HG02981 (cell line): ENCODE measurements at regions not wholly inside any gene's neighbourhood (a gene's known extent, or its start where the extent isn't known, plus 50 kb on each side); places are given as distances from the start of the nearest gene placed in this dataset.
"Not testable (repeated sequence)": the region's sequence is repeated elsewhere in the genome, so short reads cannot be mapped to it uniquely, and the experiment has no call there.

ENCODE experiments used
- ATAC-seq: cut with Tn5 transposase; IDR thresholded peaks from one replicate; pipeline ENCODE4 v1.9.1; 2021; ENCODE audit warnings: mild to moderate bottlenecking, moderate library complexity; ENCODE audit not compliant: unreplicated experiment

DNA sequence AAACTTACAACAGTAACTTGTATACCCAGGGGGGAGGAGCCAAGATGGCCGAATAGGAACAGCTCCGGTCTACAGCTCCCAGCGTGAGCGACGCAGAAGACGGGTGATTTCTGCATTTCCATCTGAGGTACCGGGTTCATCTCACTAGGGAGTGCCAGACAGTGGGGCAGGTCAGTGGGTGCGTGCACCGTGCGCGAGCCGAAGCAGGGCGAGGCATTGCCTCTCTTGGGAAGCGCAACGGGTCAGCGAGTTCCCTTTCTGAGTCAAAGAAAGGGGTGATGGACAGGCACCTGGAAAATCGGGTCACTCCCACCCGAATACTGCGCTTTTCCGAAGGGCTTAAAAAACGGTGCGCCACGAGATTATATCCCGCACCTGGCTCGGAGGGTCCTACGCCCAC is 278.8 kb downstream of the FAM47B start:
- ATAC-seq, result not testable (repeated sequence)

DNA sequence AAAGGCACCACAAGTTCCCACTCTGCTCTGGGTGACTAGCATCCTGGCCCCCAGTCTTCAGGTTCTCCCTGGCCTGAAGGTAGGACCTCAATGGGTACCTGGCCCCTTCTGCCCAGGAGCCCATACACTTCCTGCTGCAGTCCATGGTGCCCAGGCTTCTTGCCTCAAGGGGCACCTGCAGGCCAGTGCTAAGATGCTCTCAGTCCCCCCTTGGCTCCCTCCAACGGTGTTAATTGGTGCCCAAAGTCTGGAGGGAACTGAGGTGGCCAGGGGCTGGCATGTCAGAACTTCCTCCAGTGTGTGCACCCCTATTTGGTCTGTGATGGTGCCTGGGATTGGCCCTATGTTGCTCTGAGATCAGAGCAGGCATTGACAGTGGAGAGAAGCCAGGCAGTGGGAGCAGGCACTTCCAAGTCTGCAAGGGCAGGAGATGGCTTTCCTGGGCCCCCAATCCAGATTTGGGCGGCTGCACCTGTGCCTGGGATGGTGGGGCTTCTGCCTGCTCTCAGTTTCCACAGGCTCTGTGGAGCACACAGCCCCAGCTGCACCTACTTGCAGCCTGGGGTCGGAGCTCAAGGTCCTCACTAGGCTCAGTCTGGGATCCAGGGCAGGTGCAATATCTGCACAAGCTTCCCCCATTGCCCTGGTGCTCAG is 301.6 kb downstream of the FAM47B start:
- ATAC-seq, result no peak

DNA sequence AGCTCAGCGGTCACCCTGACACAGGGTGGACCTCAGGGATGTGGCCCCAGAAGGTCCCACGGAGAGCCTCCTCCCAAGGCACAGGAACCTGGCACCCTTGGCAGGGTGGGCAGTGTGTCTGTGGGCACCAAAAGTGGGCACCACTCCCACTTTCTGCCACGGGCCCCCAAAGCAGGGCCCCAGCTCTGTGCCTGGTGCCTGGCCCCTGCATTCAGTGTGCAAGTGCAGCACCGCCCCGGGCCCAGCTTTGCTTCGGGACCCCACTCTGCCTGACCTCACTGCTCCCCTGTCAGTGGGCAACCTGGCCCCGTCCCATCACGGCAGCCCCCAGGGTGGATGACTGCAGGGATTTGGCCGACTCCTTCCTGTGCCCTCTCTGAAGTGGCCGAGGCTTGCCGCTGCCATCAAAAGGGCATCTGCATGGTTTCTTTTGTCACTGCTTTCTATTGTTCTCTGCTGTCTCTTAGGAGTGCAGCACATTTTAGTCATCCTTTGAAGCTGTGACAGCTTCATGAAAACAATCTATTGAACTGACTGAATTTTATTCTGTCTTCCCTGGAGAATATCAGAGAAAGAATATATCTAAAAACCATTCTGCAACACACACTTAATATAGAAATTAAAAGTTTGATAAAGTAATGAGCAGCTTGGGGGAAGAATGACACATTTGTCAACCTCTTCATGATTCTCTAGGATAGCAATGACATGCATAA is 302.4 kb downstream of the FAM47B start:
- no peak for ATAC-seq

DNA sequence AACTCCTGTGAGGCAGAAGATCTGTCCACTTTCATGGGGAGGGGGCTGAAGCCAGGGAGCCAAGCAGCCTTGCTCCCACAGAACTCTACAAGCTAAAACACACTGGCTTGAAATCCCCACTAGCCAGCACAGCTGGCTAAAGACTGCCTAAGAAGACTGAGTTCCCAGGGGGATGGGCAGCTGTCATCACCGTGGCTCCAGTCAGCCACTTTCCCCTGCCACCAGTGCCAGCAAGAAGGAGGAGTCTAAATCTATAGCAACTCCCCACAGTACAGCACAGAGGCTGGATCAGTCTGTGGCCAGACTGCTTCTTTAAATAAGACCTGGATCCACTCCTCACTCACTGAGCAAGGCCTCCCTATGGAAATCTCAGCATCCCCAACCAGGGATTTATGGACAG is 308.6 kb downstream of the FAM47B start:
- ATAC-seq, result no peak

GRCh38 chrX:35276115-35276514 is 333.5 kb downstream of the FAM47B start:
- no peak for ATAC-seq

DNA sequence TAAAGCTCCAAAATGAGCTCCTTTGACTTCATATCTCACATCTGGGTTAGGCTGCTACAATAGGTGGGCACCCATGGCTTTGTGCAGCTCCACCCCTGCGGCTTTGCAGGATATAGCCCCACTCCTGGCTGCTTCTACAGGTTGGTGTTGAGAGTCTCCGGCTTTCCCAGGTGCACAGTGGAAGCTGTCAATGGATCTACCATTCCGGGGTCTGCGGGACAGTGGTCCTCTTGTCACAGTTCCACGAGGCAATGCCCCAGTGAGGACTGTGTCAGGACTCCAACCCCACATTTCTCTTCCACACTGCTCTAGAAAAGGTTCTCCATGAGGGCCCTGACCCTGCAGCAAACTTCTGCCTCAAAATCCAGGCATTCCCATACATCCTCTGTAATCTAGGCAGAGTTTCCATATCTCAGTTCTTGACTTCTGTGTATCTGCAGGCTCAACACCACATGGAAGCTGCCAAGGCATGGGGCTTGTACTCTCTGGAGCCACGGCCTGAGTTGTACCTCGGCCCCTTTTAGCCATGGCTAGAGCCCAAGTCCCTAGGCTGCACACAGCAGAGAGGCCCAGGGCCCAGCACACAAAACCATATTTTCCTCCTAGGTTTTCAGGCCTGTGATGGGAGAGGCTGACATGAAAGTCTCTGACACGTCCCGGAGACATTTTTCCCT is 342.8 kb downstream of the FAM47B start:
- ATAC-seq, result no peak

DNA sequence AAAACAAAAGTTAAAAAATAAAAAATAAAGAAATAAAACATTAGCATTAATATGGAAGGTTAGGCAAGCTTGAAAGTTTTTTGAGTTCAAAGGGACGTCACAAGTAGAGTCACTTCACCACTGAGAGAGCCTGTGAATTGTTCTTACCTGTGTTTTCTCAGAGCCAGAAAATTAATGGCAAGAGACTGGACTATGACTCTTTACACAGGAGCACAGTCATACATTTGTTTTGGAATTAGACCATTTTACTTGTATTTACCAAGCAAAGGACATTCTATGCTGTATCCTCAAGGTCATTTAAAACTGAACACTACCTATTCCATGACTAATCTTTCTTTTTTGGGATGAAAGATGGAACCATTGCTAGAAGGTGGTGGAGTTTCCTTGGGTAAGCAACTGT is 346.1 kb downstream of the FAM47B start:
- ATAC-seq, result no peak

- ATAC-seq, result no peak
These were observed 347.4 kb downstream of the FAM47B start for GRCh38 chrX:35289952-35290351.

- ATAC-seq, result no peak
These were observed 348.4 kb downstream of the FAM47B start for GRCh38 chrX:35291013-35291412.

DNA sequence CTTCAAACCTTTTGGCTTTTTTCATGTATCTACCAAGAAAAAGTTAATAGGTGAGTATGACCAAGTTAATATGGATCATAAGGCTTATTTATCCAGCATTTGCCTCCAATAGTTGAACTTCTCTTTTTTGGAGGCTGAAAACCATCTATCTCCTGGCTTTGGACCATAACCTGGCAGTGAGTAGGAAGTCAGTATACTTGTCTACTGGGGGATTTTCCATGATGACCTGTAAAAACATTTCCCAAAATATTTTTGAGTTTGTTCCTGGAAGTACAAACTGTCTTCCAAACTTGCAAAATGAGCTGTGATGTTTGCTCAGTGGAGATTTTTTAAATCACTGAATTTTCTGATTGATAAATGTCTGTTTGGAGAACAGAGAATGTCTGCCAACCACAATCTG is 349.9 kb downstream of the FAM47B start:
- ATAC-seq, result no peak

GRCh38 chrX:35305037-35305436 is 362.4 kb downstream of the FAM47B start:
- ATAC-seq, result not testable (repeated sequence)

- ATAC-seq, result no peak
These were observed 397.2 kb downstream of the FAM47B start for GRCh38 chrX:35339796-35340195.

- ATAC-seq, result no peak
These were observed 397.9 kb downstream of the FAM47B start for GRCh38 chrX:35340465-35340864.

- no peak for ATAC-seq
These were observed 408.6 kb downstream of the FAM47B start for GRCh38 chrX:35351212-35351611.

- ATAC-seq, result no peak
These were observed 409.3 kb downstream of the FAM47B start for GRCh38 chrX:35351795-35352483.

GRCh38 chrX:35357656-35358055 is 415.1 kb downstream of the FAM47B start:
- ATAC-seq, result no peak

GRCh38 chrX:35362866-35363265 is 420.3 kb downstream of the FAM47B start:
- no peak for ATAC-seq

- no peak for ATAC-seq
These were observed 424.0 kb upstream of the MAGEB16 start for GRCh38 chrX:35374116-35374515.

DNA sequence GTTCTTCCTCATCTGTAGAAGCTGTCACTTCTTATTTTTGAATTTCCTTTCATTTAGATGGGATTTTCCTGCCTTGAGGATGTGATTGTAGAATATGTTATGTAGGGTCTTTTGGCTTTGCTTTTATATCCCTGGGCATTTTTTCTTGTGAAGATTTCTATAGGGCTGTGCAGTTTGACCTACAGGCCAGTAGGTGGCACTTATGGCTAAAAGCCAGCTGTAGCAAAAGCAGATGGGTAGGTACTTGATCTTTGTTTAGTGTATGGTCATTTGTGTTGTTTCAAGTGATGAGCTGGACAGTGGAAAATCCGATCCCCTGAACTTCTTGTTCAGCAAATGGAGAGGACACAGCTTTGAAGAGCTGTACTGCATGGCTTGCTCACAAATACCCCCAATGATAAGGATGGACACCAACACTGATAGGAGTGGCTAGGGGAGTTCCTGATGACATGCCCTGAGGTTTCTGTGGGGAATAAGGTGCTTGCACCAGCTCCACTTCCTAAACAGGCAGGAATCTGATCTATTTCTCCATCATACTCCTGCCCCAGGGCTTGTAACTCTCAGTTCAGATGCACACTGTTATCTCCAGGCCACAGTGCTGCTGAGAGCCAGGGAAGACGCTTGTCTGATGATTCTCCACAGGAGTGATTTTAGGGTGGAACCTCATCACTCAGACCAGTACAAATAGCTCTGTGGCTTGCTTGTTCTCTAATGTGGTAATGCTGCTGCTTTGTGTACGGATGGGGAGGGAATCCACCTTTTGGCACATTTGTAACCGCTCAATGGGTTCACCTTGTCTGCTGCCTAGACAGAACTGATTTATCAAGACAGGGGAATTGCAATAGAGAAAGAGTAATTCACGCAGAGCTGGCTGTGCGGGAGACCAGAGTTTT is 417.1 kb upstream of the MAGEB16 start:
- ATAC-seq, result peak; percentile 69

DNA sequence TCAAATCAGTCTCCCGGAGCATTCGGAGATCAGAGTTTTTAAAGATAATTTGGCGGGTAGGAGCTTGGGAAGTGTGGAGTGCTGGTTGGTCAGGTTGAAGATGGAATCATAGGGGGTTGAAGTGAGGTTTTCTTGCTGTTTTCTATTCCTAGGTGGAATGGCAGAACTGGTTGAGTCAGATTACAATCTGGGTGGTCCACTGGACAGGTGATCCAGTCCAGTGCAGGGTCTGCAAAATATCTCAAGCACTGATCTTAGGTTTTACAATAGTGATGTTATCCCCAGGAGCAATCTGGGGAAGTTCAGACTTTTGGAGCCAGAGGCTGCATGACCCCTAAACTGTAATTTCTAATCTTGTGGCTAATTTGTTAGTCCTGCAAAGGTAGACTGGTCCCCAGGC is 416.4 kb upstream of the MAGEB16 start:
- ATAC-seq, result not testable (repeated sequence)

- no peak for ATAC-seq
These were observed 415.2 kb upstream of the MAGEB16 start for GRCh38 chrX:35382966-35383365.
